GM18507 (cell line): ENCODE measurements at regions not wholly inside any gene's neighbourhood (a gene's known extent, or its start where the extent isn't known, plus 50 kb on each side); places are given as distances from the start of the nearest gene placed in this dataset.
A peak's percentile ranks its signal among the peaks of the same experiment; 100 is the strongest.

Source experiments
- DNase-seq: peaks from one replicate; pipeline ENCODE4 v3.0.0; 2011; ENCODE audit warnings: low read depth; ENCODE audit not compliant: insufficient read length; ENCODE audit errors: extremely low spot score
- FAIRE-seq: peaks from 2 replicates; lab custom pipeline; 2011; peaks lifted over from hg19 to GRCh38; lab: Jason Lieb, UNC

- DNase-seq (no peak), FAIRE-seq (no peak)
Measured at GRCh38 chr19:46944123-46944748, 75.4 kb upstream of the NPAS1 start.

- FAIRE-seq (no peak), DNase-seq (no peak)
Measured at GRCh38 chr19:46944918-46945628, 74.6 kb upstream of the NPAS1 start.

GRCh38 chr19:46945694-46946489 lies 73.7 kb upstream of the NPAS1 start:
- FAIRE-seq (no peak), DNase-seq (no peak)

- FAIRE-seq (no peak), DNase-seq (no peak)
Measured at GRCh38 chr19:46946611-46947238, 72.9 kb upstream of the NPAS1 start.

DNA sequence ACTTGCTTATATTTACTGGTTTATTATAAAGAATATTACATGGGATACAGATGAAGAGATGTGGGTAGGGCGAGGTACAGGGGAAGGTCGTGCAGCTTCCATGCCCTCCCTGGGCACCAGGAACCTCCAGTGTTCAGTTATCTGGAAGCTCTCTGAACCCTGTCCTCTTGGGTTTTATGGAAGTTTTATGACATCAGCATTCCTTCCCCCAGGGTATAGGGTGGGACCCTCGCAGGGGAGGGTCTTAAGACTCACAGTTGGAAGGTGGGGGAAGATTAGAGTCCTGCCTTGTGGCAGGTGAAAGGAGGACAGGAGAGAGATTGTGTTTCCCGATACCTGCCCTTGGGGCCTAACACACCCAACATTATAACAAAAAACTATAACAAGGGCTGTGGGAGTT lies 71.8 kb upstream of the NPAS1 start:
- DNase-seq (no peak), FAIRE-seq (no peak)

GRCh38 chr19:46950526-46951170 lies 69.0 kb upstream of the NPAS1 start:
- no peak for DNase-seq

GRCh38 chr19:46951171-46951986 lies 68.3 kb upstream of the NPAS1 start:
- DNase-seq, result no peak

More at GRCh38 chr19:46950526-46951170, 69.0 kb upstream of the NPAS1 start:
- peak; percentile 62 for FAIRE-seq

GRCh38 chr19:46952874-46953273 lies 66.8 kb upstream of the NPAS1 start:
- DNase-seq (no peak), FAIRE-seq (no peak)

More at GRCh38 chr19:46951171-46951986, 68.3 kb upstream of the NPAS1 start:
- FAIRE-seq, result no peak

DNA sequence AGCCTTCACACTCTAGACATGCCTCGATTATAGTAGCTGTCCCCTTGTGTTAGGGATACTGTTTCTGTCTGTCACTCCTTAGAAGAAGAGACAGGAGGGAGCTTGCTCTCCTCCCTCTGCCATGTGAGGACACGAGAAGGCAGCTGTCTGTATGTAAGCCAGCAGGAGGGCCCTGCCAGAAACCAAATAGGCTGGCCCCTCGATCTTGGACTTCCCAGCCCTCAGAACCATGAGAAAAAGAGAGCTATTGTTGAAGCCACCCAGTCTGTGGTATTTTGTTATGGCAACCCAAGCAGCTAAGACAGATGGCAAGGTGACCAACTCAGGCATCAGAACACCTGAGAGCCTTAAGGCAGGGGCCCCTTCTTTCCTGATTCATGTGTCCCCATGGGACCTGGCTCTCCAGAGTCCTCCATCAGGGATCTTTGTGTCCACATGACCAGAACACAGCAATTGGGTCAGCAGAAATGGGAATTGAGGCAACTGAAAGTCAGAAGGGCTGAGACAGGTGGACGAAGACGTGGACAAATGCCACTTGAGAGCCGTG lies 65.6 kb upstream of the NPAS1 start:
- DNase-seq (no peak), FAIRE-seq (no peak)

DNA sequence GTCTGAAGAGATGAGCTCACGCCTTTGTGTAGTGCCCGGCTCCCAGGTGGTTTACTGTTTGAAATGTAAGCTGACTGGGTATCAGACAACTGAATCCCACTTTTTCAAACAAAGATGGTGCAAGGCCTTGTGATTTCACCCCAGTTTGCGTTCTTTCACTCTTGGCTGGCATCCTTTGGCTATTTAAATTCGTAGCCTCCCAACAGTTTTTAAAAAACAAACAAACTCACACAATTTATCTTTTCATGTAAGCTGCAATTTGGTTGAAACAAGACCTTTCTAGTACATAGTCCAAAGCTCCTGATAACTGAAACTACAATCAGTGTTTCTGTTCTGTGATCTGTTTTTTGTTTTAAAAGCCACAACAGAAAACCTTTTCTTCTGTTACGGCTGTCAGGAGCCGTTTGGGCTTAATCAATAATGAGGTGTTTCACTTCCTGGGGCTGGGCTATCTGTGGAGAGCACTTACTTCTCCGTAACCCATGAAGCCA lies 65.1 kb upstream of the NPAS1 start:
- no peak for DNase-seq
- FAIRE-seq, result peak; percentile 78

DNA sequence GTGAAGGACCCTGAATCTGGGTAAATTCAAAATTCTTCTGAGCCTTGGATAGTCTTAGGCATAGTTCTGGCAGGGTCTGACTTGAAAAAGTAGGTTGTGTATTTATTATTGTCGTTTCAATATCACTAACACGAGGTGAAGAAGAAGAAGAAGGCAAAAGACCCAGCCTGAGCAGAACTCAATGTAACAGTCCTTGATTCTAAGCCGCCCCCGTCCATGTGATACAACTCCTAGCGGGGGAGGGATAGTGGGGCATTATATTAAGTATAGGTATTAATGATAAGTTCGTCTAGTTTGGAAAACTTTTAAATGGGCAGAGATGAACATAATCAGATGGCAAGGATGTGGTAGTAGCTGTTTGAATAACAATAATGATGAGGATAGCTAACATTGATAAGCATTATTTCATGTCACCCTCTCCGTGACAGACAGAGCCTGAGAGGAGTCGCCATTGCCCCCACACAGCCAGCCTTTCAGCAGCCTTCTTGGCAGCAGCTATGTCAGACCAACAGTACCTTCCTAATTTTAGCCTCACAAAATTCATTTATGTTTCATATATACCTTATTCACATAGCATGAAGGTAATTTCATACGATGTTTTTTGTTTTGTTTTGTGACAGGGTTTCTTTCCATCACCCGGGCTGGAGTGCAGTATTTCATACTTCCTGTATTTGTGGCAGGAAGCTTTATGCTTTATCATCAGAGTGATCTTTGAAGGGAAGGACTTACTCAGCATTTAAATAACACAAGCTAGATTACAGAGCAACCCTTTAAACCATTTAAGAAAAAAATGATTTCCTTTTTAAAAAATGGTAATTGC lies 64.4 kb upstream of the NPAS1 start:
- peak; percentile 72 for FAIRE-seq

DNA sequence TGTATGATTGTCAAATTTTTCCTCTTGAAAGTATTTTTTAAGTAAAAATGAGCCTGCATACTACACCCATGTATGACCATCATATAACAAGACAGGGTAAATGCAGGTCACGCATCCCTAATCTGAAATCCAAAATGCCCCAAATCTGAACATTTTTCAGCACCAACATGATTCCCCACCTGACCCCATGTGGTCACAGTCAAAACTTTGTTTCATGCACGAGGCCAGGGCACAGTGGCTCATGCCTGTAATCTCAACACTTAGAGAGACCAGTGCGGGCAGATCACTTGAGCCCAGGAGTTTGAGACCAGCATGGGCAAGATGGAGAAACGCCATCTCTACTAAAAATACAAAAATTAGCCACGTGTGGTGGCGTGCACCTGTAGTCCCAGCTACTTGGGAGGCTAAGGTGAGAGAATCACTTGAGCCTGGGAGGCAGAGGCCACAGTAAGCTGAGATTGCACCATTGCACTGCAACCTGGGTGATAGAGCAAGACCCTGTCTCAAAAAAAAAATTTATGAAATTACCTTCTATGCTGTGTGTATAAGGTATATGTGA lies 63.7 kb upstream of the NPAS1 start:
- no peak for DNase-seq
- FAIRE-seq, result no peak

More for the DNA sequence above, 64.4 kb upstream of the NPAS1 start:
- DNase-seq, result no peak

- FAIRE-seq (peak; percentile 41), DNase-seq (no peak)
Measured at GRCh38 chr19:46958532-46958931, 61.1 kb upstream of the NPAS1 start.

DNA sequence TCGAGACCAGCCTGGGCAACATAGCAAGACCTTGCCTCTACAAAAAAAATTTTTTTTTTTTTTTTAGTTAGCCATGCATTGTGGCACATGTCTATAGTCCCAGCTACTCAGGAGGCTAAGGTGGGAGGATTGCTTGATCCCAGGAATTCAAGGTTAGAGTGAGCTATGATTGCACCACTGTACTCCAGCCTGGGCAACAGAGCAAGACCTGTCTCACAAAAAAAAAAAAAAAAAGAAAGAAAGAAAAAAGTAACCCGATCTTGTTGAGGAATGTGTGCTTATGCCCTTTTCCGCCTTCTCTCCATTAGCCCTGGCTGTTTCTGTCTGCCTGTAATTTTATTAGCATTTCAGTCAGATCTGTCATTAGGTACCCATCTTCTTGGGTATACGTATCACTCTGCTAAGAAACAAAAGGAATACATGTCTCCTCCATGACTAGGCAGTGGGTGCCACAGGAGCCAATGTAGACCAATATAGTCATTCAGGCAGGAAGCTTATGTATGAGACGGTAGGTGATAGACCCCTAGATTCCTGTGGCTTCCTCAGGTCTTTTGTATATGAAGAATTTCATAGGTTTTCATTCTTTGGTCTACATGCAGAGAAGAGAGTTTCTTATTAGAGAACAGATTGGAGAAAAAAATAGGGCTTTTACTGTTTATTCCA lies 59.6 kb upstream of the NPAS1 start:
- no peak for DNase-seq
- no peak for FAIRE-seq

- DNase-seq (no peak), FAIRE-seq (no peak)
Measured at GRCh38 chr19:46962030-46962570, 57.5 kb upstream of the NPAS1 start.

DNA sequence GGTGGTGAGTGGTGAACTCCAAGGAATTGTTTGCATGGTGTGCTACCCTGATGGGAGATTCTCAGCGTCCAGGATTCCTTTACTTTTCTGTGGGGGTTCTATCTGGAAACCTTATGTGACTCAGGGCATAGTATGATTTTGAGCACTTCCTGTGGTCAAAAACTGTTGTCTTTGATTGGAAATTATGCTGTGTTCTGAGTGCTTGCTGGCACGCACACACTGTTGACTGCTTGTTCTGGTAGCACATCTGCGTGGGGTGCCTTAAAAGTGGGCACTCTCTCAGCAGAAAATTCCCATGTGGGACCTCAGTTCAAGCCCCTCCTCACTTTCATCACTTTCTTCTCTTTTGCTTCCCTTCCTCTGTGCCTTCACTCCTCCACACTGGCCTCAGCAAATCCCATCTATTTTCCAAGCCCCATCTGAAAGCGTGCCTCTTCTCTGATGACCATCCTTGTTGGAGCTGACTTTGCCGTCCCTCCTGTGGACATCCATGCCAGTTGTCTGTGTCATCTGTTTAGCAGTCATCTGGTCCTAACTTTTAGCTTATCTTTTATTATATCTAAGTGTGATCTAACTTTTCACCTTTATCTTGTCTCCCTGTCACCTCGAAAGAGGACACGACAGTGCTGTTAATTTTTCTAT lies 56.4 kb upstream of the NPAS1 start:
- FAIRE-seq, result no peak
- DNase-seq, result no peak
